ENCODE measurements at regions not wholly inside any gene's neighbourhood (a gene's known extent, or its start where the extent isn't known, plus 50 kb on each side); places are given as distances from the start of the nearest gene placed in this dataset.

GRCh38 chr6:168184701-168185100 is 105.7 kb upstream of the FRMD1 start:
- H3K9ac ChIP-seq (ENCODE audit: low read depth in 2 of 2, low read length in 2 of 2): no peak overlapping the region
- intact Hi-C loops (cut with DNase I): no loop called here
- no peaks in the 10 kb centered on the region for H3K36me3 ChIP-seq
- H3K4me1 ChIP-seq: no peaks in the 10 kb centered on the region
- no peak overlapping the region for H3K27ac ChIP-seq
- H3K9me3 ChIP-seq: no peaks in the 10 kb centered on the region
- peak; percentile 11 for DNase-seq
- no peaks in the 10 kb centered on the region for H3K27me3 ChIP-seq
- no peak overlapping the region for H3K4me3 ChIP-seq
- no peak for TF ChIP-seq CTCF (IDR thresholded peaks at IDR 0.05)

GRCh38 chr6:168183613-168183970 is 104.6 kb upstream of the FRMD1 start:
- Histone ChIP-seq H3K4me1 (no peaks in the 10 kb centered on the region), H3K4me3 (no peak overlapping the region), H3K27ac (no peak overlapping the region), H3K9ac (ENCODE audit: low read depth in 2 of 2, low read length in 2 of 2) (no peak overlapping the region), H3K36me3 (no peaks in the 10 kb centered on the region), H3K27me3 (no peaks in the 10 kb centered on the region), H3K9me3 (no peaks in the 10 kb centered on the region)
- intact Hi-C loops (cut with DNase I): no loop called here
- TF ChIP-seq CTCF (IDR thresholded peaks at IDR 0.05): no peak
- no peak for DNase-seq

- intact Hi-C loops (cut with DNase I): no loop called here
- Histone ChIP-seq H3K9me3 (no peaks in the 10 kb centered on the region), H3K36me3 (no peaks in the 10 kb centered on the region), H3K9ac (ENCODE audit: low read depth in 2 of 2, low read length in 2 of 2) (no peak overlapping the region), H3K27me3 (no peaks in the 10 kb centered on the region), H3K4me1 (no peaks in the 10 kb centered on the region), H3K4me3 (no peak overlapping the region), H3K27ac (no peak overlapping the region)
- DNase-seq: peak; percentile 13
- TF ChIP-seq CTCF (IDR thresholded peaks at IDR 0.05): no peak
Measured at GRCh38 chr6:168182908-168183612, 104.0 kb upstream of the FRMD1 start.

- Histone ChIP-seq H3K9ac (ENCODE audit: low read depth in 2 of 2, low read length in 2 of 2) (no peak overlapping the region), H3K4me1 (no peaks in the 10 kb centered on the region), H3K36me3 (no peaks in the 10 kb centered on the region), H3K27me3 (no peaks in the 10 kb centered on the region), H3K4me3 (no peak overlapping the region), H3K9me3 (no peaks in the 10 kb centered on the region), H3K27ac (no peak overlapping the region)
- intact Hi-C loops (cut with DNase I): no loop called here
- DNase-seq: peak; percentile 7
- no peak for TF ChIP-seq CTCF (IDR thresholded peaks at IDR 0.05)
Measured at GRCh38 chr6:168182366-168182765, 103.4 kb upstream of the FRMD1 start.

- Histone ChIP-seq H3K9me3 (no peaks in the 10 kb centered on the region), H3K4me3 (no peak overlapping the region), H3K4me1 (no peaks in the 10 kb centered on the region), H3K36me3 (no peaks in the 10 kb centered on the region), H3K27me3 (no peaks in the 10 kb centered on the region), H3K9ac (ENCODE audit: low read depth in 2 of 2, low read length in 2 of 2) (no peak overlapping the region), H3K27ac (no peak overlapping the region)
- no peak for TF ChIP-seq CTCF (IDR thresholded peaks at IDR 0.05)
- intact Hi-C loops (cut with DNase I): no loop called here
- DNase-seq: peak; percentile 4
Measured at GRCh38 chr6:168181876-168182275, 102.9 kb upstream of the FRMD1 start.
